ENCODE measurements at regions not wholly inside any gene's neighbourhood (a gene's known extent, or its start where the extent isn't known, plus 50 kb on each side); places are given as distances from the start of the nearest gene placed in this dataset.

DNA sequence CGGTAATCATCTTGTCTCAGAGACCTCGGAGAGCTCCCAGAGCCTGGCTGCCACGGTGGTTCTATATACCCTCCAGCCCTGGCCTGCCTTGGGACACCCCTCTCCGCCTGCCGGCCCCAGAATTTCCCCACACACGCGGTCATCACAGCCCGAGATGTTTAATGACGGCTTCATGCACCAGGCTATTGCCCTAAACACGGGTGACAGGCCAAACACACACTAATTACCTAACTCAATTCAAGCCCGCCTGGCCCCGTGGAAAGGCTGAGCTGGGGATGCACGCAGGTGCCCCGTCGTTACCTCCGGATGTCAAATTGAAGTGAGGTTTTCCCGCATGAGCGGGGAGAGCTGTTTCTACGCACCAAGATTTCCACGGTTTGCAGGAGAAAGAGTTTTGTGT lies 72.9 kb upstream of the PPP2R3B start:
- TF ChIP-seq, protein P1, sequence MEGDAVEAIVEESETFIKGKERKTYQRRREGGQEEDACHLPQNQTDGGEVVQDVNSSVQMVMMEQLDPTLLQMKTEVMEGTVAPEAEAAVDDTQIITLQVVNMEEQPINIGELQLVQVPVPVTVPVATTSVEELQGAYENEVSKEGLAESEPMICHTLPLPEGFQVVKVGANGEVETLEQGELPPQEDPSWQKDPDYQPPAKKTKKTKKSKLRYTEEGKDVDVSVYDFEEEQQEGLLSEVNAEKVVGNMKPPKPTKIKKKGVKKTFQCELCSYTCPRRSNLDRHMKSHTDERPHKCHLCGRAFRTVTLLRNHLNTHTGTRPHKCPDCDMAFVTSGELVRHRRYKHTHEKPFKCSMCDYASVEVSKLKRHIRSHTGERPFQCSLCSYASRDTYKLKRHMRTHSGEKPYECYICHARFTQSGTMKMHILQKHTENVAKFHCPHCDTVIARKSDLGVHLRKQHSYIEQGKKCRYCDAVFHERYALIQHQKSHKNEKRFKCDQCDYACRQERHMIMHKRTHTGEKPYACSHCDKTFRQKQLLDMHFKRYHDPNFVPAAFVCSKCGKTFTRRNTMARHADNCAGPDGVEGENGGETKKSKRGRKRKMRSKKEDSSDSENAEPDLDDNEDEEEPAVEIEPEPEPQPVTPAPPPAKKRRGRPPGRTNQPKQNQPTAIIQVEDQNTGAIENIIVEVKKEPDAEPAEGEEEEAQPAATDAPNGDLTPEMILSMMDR (IDR thresholded peaks at IDR 0.05; ENCODE audit: low read depth, low read length): no peak
- TF ChIP-seq EZH2phosphoT487 (IDR thresholded peaks at IDR 0.05; ENCODE audit: low read depth): no peak
